Gastrocnemius medialis (tissue), 4 donors: ENCODE measurements at regions not wholly inside any gene's neighbourhood (a gene's known extent, or its start where the extent isn't known, plus 50 kb on each side); places are given as distances from the start of the nearest gene placed in this dataset.
"Not testable (repeated sequence)": the region's sequence is repeated elsewhere in the genome, so short reads cannot be mapped to it uniquely, and the experiment has no call there.

Experiments used
- ATAC-seq, 2 donors: fragments of 150-250 bp; one replicate each; pipeline ENCODE4 v1.9.1; 2016
- DNase-seq, 2 donors: peaks; one replicate each; pipeline ENCODE4 v3.0.0-alpha.2; 2019
- H3K27ac ChIP-seq, 4 donors: fragments of 200-600 bp; sonication (generic); 1 replicate in 1 of 4; 2 replicates in 3 of 4; pipeline ENCODE4 v1.5.1; 2016 to 2018; ENCODE audit warnings: mild to moderate bottlenecking in 2 of 4, moderate library complexity in 1 of 4
- H3K27me3 ChIP-seq, 3 donors: fragments of 200-600 bp; sonication (generic) in 2 of 3; 1 replicate in 1 of 3; 2 replicates in 2 of 3; pipeline versions ENCODE4 v1.5.1 to v1.6.0; 2016 to 2019; ENCODE audit warnings: mild to moderate bottlenecking in 1 of 3, moderate library complexity in 1 of 3
- H3K36me3 ChIP-seq, 2 donors: fragments of 200-600 bp; sonication (generic) in 1 of 2; one replicate each; pipeline ENCODE4 v1.5.1; 2017 to 2018
- H3K4me1 ChIP-seq, 2 donors: fragments of 200-600 bp; sonication (generic) in 1 of 2; one replicate each; pipeline ENCODE4 v1.5.1; 2016 to 2017; ENCODE audit warnings: mild to moderate bottlenecking in 2 of 2
- H3K4me3 ChIP-seq, 4 donors: fragments of 200-600 bp; sonication (generic) in 3 of 4; 1 replicate in 1 of 4; 2 replicates in 3 of 4; pipeline ENCODE4 v1.5.1; 2016 to 2019; ENCODE audit warnings: mild to moderate bottlenecking in 2 of 4
- H3K9me3 ChIP-seq, 3 donors: fragments of 200-600 bp; sonication (generic) in 2 of 3; 1 replicate in 1 of 3; 2 replicates in 2 of 3; pipeline ENCODE4 v1.5.1; 2016 to 2019
- POLR2A ChIP-seq, 2 donors: fragments of 450-650 bp; IDR thresholded peaks; one replicate each; pipeline ENCODE4 v1.6.1; 2017; ENCODE audit warnings: antibody characterized with exemption in 2 of 2, mild to moderate bottlenecking in 2 of 2, moderate library complexity in 2 of 2
- in situ Hi-C, 4 donors: fragments of 200-750 bp; cut with MboI; loops; one replicate each; pipeline versions ENCODE4 v1.15.0 to v1.8.0; 2017; ENCODE audit warnings: low sequenced_read_pairs in 4 of 4
- intact Hi-C: fragments of 100-400 bp; cut with DNase I; formaldehyde crosslinking; loops from one replicate; pipeline ENCODE4 v1.15.1; 2023; ENCODE audit warnings: low total_unique reads
- TF ChIP-seq, protein P1 (sequence below), 5 experiments: fragments of 450-650 bp in 3 of 5; fragments of 200-600 bp in 2 of 5; sonication (generic) in 2 of 5; IDR thresholded peaks in 4 of 5; conservative IDR thresholded peaks in 1 of 5; 1 replicate in 4 of 5; 2 replicates in 1 of 5; pipeline ENCODE4 v1.5.1; 2016 to 2019; ENCODE audit warnings: antibody characterized with exemption in 5 of 5, mild to moderate bottlenecking in 3 of 5, moderate library complexity in 3 of 5

DNA sequence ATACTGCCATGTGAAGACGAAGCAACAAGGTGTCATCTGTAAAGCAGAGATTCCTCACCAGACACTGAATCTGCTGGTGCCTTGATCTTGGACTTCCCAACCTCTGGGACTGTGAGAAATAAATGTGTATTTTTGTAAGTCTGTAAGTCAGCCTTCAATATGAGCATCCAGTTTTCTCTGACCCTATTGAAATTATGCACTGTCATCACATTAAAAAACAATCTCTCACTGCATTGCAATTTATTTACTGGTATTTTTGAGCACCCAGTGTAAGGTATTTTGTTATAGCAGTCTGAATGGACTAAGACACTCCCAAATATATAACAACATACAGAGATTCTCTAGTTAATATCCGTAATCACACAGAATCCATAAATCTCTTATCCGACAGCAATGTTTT lies 77.5 kb upstream of the CDK6 start:
- ATAC-seq, result no peak
- Histone ChIP-seq H3K4me1 (no peaks in the 10 kb centered on the region), H3K36me3 (no peaks in the 10 kb centered on the region), H3K9me3 (no peaks in the 10 kb centered on the region), H3K27me3 (no peaks in the 10 kb centered on the region), H3K4me3 (no peak overlapping the region), H3K27ac (no peak overlapping the region)
- no peak for DNase-seq
- no peak for TF ChIP-seq POLR2A (IDR thresholded peaks at IDR 0.05)
- in situ Hi-C loops, result no loop called here
- intact Hi-C loops, result no loop called here

DNA sequence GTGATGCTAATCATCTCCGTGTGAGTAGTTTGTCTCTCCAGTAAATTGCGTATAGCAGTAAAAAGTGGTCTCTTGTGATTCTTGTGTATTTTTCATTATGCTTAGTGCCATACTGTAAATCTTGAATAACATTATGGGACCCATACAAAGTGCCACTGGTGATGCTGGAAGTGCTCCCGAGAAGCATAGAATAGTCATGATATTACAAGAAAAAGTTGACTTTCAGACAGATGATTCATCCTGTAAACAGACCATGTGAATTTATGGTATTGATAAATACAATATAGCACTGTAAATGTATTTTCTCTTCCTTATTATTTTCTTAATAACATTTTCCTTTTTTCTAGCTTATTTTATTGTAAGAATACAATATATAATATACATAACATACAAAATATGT lies 74.6 kb upstream of the CDK6 start:
- intact Hi-C loops, result no loop called here
- ATAC-seq, result no peak
- in situ Hi-C loops, result no loop called here

DNA sequence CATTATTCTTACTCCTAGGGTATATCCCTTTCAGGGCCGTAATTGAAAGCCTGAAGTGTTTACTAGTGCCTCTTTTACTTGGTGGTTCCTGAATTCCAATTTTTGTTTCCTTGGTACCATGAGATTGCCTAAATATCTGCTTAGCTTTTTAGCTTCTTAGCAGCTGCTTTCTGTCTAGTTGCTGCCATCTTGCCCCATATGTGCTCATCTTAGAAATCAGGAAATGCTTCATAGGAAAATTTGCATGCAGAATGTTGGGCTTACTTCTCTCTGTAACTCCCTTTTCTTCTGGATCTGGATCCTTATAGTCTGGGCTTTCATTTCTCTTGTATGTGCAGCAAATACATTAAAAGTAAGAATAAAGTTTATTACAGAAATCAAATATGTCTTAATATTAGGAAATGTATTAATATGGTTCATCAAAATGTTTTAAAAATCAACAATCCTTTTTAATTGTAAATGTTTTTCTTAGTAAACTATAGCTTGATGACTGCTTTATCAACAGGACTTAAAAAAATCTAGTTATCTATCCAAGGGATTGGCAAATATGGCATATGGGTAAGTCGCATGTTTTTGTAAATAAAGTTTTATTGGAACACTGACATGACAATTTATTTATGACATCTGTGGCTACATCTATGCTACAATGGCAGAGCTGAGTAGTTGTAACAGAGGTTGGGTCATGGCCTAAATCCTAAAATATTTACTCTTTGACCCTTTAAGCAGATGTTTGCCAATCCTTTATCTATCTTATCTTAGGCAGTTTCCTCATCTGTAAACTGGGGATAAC lies 73.5 kb upstream of the CDK6 start:
- in situ Hi-C loops (no loop called here), intact Hi-C loops (no loop called here)
- H3K4me3 ChIP-seq, result no peak overlapping the region
- H3K27me3 ChIP-seq, result no peaks in the 10 kb centered on the region
- no peaks in the 10 kb centered on the region for H3K36me3 ChIP-seq
- DNase-seq (no peak), ATAC-seq (no peak)
- no peaks in the 10 kb centered on the region for H3K9me3 ChIP-seq
- H3K27ac ChIP-seq, result no peak overlapping the region
- TF ChIP-seq POLR2A (IDR thresholded peaks at IDR 0.05), result no peak
- TF ChIP-seq, protein P1, sequence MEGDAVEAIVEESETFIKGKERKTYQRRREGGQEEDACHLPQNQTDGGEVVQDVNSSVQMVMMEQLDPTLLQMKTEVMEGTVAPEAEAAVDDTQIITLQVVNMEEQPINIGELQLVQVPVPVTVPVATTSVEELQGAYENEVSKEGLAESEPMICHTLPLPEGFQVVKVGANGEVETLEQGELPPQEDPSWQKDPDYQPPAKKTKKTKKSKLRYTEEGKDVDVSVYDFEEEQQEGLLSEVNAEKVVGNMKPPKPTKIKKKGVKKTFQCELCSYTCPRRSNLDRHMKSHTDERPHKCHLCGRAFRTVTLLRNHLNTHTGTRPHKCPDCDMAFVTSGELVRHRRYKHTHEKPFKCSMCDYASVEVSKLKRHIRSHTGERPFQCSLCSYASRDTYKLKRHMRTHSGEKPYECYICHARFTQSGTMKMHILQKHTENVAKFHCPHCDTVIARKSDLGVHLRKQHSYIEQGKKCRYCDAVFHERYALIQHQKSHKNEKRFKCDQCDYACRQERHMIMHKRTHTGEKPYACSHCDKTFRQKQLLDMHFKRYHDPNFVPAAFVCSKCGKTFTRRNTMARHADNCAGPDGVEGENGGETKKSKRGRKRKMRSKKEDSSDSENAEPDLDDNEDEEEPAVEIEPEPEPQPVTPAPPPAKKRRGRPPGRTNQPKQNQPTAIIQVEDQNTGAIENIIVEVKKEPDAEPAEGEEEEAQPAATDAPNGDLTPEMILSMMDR (IDR thresholded peaks at IDR 0.05 in 4 of 5, conservative IDR thresholded peaks at IDR 0.05 in 1 of 5), result no peak
- H3K4me1 ChIP-seq, result no peaks in the 10 kb centered on the region

More for the DNA sequence above, 74.6 kb upstream of the CDK6 start:
- H3K27me3 ChIP-seq, result no peaks in the 10 kb centered on the region
- no peak overlapping the region for H3K4me3 ChIP-seq
- TF ChIP-seq, protein P1 (IDR thresholded peaks at IDR 0.05 in 4 of 5, conservative IDR thresholded peaks at IDR 0.05 in 1 of 5), result no peak
- no peak for TF ChIP-seq POLR2A (IDR thresholded peaks at IDR 0.05)
- DNase-seq, result no peak
- no peaks in the 10 kb centered on the region for H3K4me1 ChIP-seq
- H3K27ac ChIP-seq, result no peak overlapping the region
- no peaks in the 10 kb centered on the region for H3K36me3 ChIP-seq
- H3K9me3 ChIP-seq, result no peaks in the 10 kb centered on the region

DNA sequence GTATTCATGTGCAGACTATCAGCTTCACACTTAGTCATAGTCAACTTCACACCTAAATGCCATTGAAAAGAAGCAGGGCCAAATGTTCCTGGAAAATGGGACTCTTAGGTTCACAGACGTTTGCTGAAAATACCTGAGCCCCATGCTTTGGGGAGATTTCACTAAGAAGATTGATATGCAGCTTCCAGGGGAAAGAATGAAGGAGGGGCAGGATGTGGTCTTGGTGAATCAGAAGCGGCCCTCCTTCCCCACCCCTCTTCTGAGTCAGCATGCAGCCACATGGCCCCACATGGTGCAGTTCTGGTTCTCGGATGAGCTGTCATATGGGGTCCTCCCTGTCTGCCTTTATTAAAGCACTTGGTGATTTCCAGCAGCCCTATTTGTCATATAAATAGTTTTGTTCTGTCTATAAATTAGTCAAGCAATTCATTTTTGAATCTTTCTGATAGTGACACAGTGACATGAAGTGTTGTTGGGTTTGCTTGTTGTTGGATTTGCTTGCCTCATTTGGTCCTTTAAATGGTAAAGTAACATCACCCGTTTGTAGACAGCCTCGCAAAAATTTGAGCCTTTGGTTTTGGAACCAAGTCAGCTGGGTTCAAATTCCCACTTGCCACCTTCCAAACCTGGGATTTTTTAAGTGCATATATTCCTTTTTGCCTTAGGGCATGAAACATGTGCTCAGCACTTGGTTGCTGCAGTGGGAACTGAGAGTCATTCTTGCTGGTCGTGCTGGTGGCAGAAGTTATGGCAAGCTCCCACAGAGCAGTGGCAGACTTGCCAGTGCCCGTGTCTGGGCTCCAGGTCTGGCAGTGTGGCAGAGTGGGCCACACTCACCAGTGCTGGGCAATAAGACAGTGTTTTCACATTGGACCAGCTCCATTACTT lies 68.1 kb upstream of the CDK6 start:
- Histone ChIP-seq H3K4me3 (no peak overlapping the region), H3K36me3 (no peaks in the 10 kb centered on the region), H3K27me3 (no peaks in the 10 kb centered on the region), H3K27ac (no peak overlapping the region), H3K4me1 (no peaks in the 10 kb centered on the region), H3K9me3 (no peaks in the 10 kb centered on the region)
- TF ChIP-seq, protein P1 (IDR thresholded peaks at IDR 0.05 in 4 of 5, conservative IDR thresholded peaks at IDR 0.05 in 1 of 5), result no peak
- TF ChIP-seq POLR2A (IDR thresholded peaks at IDR 0.05), result no peak
- intact Hi-C loops, result no loop called here
- ATAC-seq, result no peak
- no peak for DNase-seq
- in situ Hi-C loops, result no loop called here

DNA sequence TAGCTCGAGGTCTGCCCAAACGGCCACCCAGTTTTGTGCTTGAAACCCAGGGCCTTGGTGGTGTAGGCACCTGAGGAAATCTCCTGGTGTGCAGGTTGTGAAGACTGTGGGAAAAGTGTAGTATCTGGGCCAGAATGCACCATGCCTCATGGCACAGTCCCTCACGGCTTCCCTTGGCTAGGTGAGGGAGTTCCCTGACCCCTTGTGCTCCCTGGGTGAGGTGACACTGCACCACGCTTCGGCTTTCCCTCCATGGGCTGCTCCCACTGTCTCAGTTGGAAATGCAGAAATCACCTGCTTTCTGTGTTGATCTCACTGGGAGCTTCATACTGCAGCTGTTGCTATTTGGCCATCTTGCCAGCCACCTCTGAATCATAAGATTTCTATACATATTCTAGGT lies 62.4 kb upstream of the CDK6 start:
- DNase-seq (no peak), ATAC-seq (no peak)
- in situ Hi-C loops (no loop called here), intact Hi-C loops (no loop called here)
- H3K9me3 ChIP-seq, result no peaks in the 10 kb centered on the region
- H3K27me3 ChIP-seq, result no peaks in the 10 kb centered on the region
- no peaks in the 10 kb centered on the region for H3K36me3 ChIP-seq
- H3K4me3 ChIP-seq, result no peak overlapping the region
- no peak overlapping the region for H3K27ac ChIP-seq
- TF ChIP-seq, protein P1 (IDR thresholded peaks at IDR 0.05 in 4 of 5, conservative IDR thresholded peaks at IDR 0.05 in 1 of 5), result no peak
- no peak for TF ChIP-seq POLR2A (IDR thresholded peaks at IDR 0.05)
- no peaks in the 10 kb centered on the region for H3K4me1 ChIP-seq

DNA sequence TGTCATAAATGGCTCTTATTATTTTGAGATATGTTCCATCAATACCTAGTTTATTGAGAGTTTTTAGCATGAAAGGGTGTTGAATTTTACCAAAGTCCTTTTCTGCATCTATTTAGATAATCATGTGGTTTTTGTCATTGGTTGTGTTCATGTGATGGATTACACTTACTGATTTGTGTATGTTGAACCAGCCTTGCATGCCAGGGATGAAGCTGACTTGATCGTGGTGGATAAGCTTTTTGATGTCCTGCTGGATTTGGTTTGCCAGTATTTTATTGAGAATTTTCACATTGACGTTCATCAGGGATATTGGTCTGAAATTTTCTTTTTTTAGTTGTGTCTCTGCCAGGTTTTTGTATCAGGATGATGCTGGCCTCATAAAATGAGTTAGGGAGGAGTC lies 58.5 kb upstream of the CDK6 start:
- DNase-seq, H3K4me3 ChIP-seq, H3K27me3 ChIP-seq, H3K4me1 ChIP-seq, H3K9me3 ChIP-seq, in situ Hi-C loops, ATAC-seq, H3K36me3 ChIP-seq, intact Hi-C loops, H3K27ac ChIP-seq: not testable (repeated sequence)
